Neuronal stem cell (in vitro differentiated cells): ENCODE measurements at regions not wholly inside any gene's neighbourhood (a gene's known extent, or its start where the extent isn't known, plus 50 kb on each side); places are given as distances from the start of the nearest gene placed in this dataset.

Source experiments
- DNase-seq: peaks from one replicate; pipeline ENCODE4 v3.0.0-alpha.2; 2013; ENCODE audit warnings: low spot score
- H2AFZ ChIP-seq: one replicate; pipeline ENCODE4 v1.6.1; 2013; ENCODE audit warnings: mild to moderate bottlenecking, low read length, inconsistent platforms
- H2AK5ac ChIP-seq: 2 replicates; pipeline ENCODE4 v1.6.1; 2013; ENCODE audit warnings: low read depth, mild to moderate bottlenecking, inconsistent platforms, low read length, moderate library complexity, mixed read lengths
- H2BK120ac ChIP-seq: 2 replicates; pipeline ENCODE4 v1.6.1; 2013; ENCODE audit warnings: low read depth, mild to moderate bottlenecking, inconsistent platforms, low read length, moderate library complexity, mixed read lengths
- H2BK12ac ChIP-seq: one replicate; pipeline ENCODE4 v1.6.1; 2013; ENCODE audit warnings: low read length, inconsistent platforms
- H2BK15ac ChIP-seq: 2 replicates; pipeline ENCODE4 v1.6.1; 2013; ENCODE audit warnings: mild to moderate bottlenecking, low read length, inconsistent platforms, mixed read lengths
- H2BK5ac ChIP-seq: one replicate; pipeline ENCODE4 v1.6.1; 2013; ENCODE audit warnings: inconsistent platforms, mild to moderate bottlenecking, low read length, moderate library complexity
- H3K14ac ChIP-seq: one replicate; pipeline ENCODE4 v1.6.1; 2013; ENCODE audit warnings: low read length, inconsistent platforms
- H3K18ac ChIP-seq: 2 replicates; pipeline ENCODE4 v1.6.1; 2013; ENCODE audit warnings: low read length, inconsistent platforms
- H3K23ac ChIP-seq: 2 replicates; pipeline ENCODE4 v1.6.1; 2013; ENCODE audit warnings: low read depth, mild to moderate bottlenecking, mixed read lengths, low read length, inconsistent platforms; ENCODE audit not compliant: poor library complexity
- H3K27ac ChIP-seq: replicated peaks from 3 replicates; pipeline ENCODE4 v1.5.1; 2013; ENCODE audit warnings: low read length, inconsistent platforms
- H3K27me3 ChIP-seq, 3 experiments: 2 replicates each; pipeline ENCODE4 v1.6.1; 2013; ENCODE audit warnings: low read length in 3 of 3, mild to moderate bottlenecking in 2 of 3, inconsistent platforms in 1 of 3, low read depth in 1 of 3, mixed read lengths in 1 of 3, moderate library complexity in 1 of 3; ENCODE audit not compliant: control insufficient read depth in 3 of 3, insufficient read depth in 3 of 3
- H3K36me3 ChIP-seq, 2 donors: replicated peaks in 1 of 2; 2 replicates each; pipeline ENCODE4 v1.6.1; 2013; ENCODE audit warnings: low read length in 2 of 2; ENCODE audit not compliant: control insufficient read depth in 2 of 2, insufficient read depth in 2 of 2
- H3K4ac ChIP-seq: 2 replicates; pipeline ENCODE4 v1.6.1; 2013; ENCODE audit warnings: inconsistent platforms, mild to moderate bottlenecking, low read length, moderate library complexity
- H3K4me1 ChIP-seq, 2 donors: 1 replicate in 1 of 2; 2 replicates in 1 of 2; pipeline ENCODE4 v1.6.1; 2013; ENCODE audit warnings: low read length in 2 of 2, low read depth in 1 of 2; ENCODE audit not compliant: control insufficient read depth in 2 of 2, insufficient read depth in 1 of 2
- H3K4me2 ChIP-seq: one replicate; pipeline ENCODE4 v1.6.1; 2013; ENCODE audit warnings: mild to moderate bottlenecking, low read length, inconsistent platforms; ENCODE audit not compliant: insufficient read depth, poor library complexity, severe bottlenecking
- H3K4me3 ChIP-seq, 2 donors: 2 replicates each; pipeline ENCODE4 v1.5.1; 2013; ENCODE audit warnings: low read length in 2 of 2, mild to moderate bottlenecking in 2 of 2, inconsistent platforms in 1 of 2, moderate library complexity in 1 of 2
- H3K79me1 ChIP-seq: one replicate; pipeline ENCODE4 v1.6.1; 2013; ENCODE audit warnings: low read depth, mild to moderate bottlenecking, inconsistent platforms, low read length, moderate library complexity
- H3K9ac ChIP-seq: one replicate; pipeline ENCODE4 v1.6.1; 2013; ENCODE audit warnings: mild to moderate bottlenecking, low read depth, low read length, inconsistent platforms; ENCODE audit not compliant: poor library complexity
- H3K9me3 ChIP-seq, 2 donors: replicated peaks in 1 of 2; 2 replicates each; pipeline versions ENCODE3 to v1.6.1; 2013; ENCODE audit warnings: low read length in 2 of 2, mild to moderate bottlenecking in 2 of 2, inconsistent platforms in 1 of 2, low read depth in 1 of 2, mixed read lengths in 1 of 2, moderate library complexity in 1 of 2; ENCODE audit not compliant: control insufficient read depth in 2 of 2, insufficient read depth in 1 of 2
- H4K8ac ChIP-seq: one replicate; pipeline ENCODE4 v1.6.1; 2013; ENCODE audit warnings: low read depth, mild to moderate bottlenecking, inconsistent platforms, low read length, moderate library complexity
- H4K91ac ChIP-seq: one replicate; pipeline ENCODE4 v1.6.1; 2013; ENCODE audit warnings: low read length, low read depth, mild to moderate bottlenecking, inconsistent platforms; ENCODE audit not compliant: poor library complexity
- WGBS, 2 donors: extraction: QIAGEN DNeasy Blood & Tissue Kit; methylation state at CpG; one replicate each; pipeline ENCODE4 v1.1.7; 2013; ENCODE audit warnings: missing lambda C conversion rate in 2 of 2, mixed read lengths in 1 of 2; ENCODE audit not compliant: insufficient read length in 2 of 2, insufficient replicate concordance in 1 of 2; ENCODE audit errors: extremely low coverage in 2 of 2; 5-methylcytosine and 5-hydroxymethylcytosine counted together

DNA sequence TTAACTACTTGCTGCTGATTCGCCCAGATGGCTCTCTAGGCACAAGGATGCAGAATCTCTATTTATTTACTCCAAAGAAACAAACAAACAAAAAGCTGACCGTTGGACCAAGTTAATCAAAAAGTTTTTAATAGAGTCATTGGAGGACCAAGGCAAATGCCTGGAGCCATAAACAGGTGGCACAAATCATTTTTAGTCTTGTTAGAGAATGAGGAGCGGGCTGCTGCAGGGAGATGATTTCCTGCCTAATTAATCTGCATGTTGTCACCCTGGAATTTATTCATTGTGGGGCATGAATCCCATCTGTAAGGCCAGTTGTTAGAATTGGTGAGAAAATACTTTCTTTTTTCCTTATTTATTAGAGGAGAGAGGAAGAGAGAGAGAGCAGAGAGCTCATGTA is 147.4 kb upstream of the GATB start:
- no peak overlapping the region for H3K4me2 ChIP-seq
- no CpG with 5 or more reads among the region's 3 CpGs for WGBS, 2 donors

DNA sequence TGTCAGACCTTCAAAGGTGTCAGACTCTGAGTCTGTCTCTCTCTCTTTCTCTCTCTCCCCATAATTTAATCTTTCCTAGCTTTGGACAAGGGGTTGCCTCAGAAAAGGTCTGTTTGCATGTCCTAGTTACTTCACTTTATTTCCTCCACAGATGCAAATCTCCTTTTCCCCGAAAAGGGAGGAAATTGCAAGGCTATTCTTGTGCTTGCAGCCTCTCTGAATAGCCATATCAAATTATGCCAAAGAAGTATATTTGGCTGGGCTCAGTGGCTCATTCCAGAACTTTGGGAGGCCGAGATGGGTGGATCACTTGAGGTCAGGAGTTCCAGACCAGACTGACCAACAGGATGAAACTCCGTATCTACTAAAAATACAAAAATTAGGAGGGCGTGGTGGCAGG is 145.6 kb upstream of the GATB start:
- no peak overlapping the region for H3K4ac ChIP-seq
- H3K14ac ChIP-seq = no peak overlapping the region
- H2AK5ac ChIP-seq = no peak overlapping the region
- no peak overlapping the region for H3K4me3 ChIP-seq
- H2BK15ac ChIP-seq = no peak overlapping the region
- no peak overlapping the region for H4K91ac ChIP-seq
- H3K4me1 ChIP-seq = peaks cover 0 to 3% of the 10 kb centered on the region in 2 donors
- H3K36me3 ChIP-seq = no peaks in the 10 kb centered on the region
- H3K23ac ChIP-seq = no peak overlapping the region
- DNase-seq = no peak
- H2AFZ ChIP-seq = no peak overlapping the region
- H2BK120ac ChIP-seq = no peak overlapping the region
- H3K9ac ChIP-seq = no peak overlapping the region
- no peaks in the 10 kb centered on the region for H3K9me3 ChIP-seq
- WGBS, 2 donors = no CpG with 5 or more reads among the region's 4 CpGs
- no peak overlapping the region for H2BK12ac ChIP-seq
- no peaks in the 10 kb centered on the region for H3K27me3 ChIP-seq
- no peak overlapping the region for H2BK5ac ChIP-seq
- H3K18ac ChIP-seq = no peak overlapping the region
- no peak overlapping the region for H3K4me2 ChIP-seq
- H4K8ac ChIP-seq = no peak overlapping the region
- no peak overlapping the region for H3K27ac ChIP-seq
- H3K79me1 ChIP-seq = no peaks in the 10 kb centered on the region

More for the DNA sequence above, 147.4 kb upstream of the GATB start:
- no peaks in the 10 kb centered on the region for H3K27me3 ChIP-seq
- no peaks in the 10 kb centered on the region for H3K36me3 ChIP-seq
- H3K4ac ChIP-seq = no peak overlapping the region
- H3K9me3 ChIP-seq = no peaks in the 10 kb centered on the region
- H2BK12ac ChIP-seq = no peak overlapping the region
- no peak overlapping the region for H2BK120ac ChIP-seq
- DNase-seq = no peak
- H3K9ac ChIP-seq = no peak overlapping the region
- no peak overlapping the region for H2AFZ ChIP-seq
- no peak overlapping the region for H2BK15ac ChIP-seq
- no peak overlapping the region for H4K8ac ChIP-seq
- no peak overlapping the region for H3K14ac ChIP-seq
- no peak overlapping the region for H3K18ac ChIP-seq
- H4K91ac ChIP-seq = no peak overlapping the region
- no peak overlapping the region for H3K23ac ChIP-seq
- no peak overlapping the region for H3K27ac ChIP-seq
- H3K79me1 ChIP-seq = no peaks in the 10 kb centered on the region
- H2BK5ac ChIP-seq = no peak overlapping the region
- no peak overlapping the region for H2AK5ac ChIP-seq
- H3K4me1 ChIP-seq = peaks cover 0 to 9% of the 10 kb centered on the region in 2 donors
- H3K4me3 ChIP-seq = no peak overlapping the region

- Histone ChIP-seq H3K18ac (no peak overlapping the region), H3K4me3 (no peak overlapping the region), H2BK15ac (no peak overlapping the region), H3K4me1 (peaks cover 0 to 3% of the 10 kb centered on the region in 2 donors), H2AFZ (no peak overlapping the region), H2BK120ac (no peak overlapping the region), H3K23ac (no peak overlapping the region), H3K36me3 (no peaks in the 10 kb centered on the region), H3K9me3 (no peaks in the 10 kb centered on the region), H2AK5ac (no peak overlapping the region), H3K4ac (no peak overlapping the region), H3K27me3 (no peaks in the 10 kb centered on the region), H4K91ac (no peak overlapping the region), H4K8ac (no peak overlapping the region), H2BK5ac (no peak overlapping the region), H2BK12ac (no peak overlapping the region), H3K9ac (no peak overlapping the region), H3K27ac (no peak overlapping the region), H3K4me2 (no peak overlapping the region), H3K79me1 (no peaks in the 10 kb centered on the region), H3K14ac (no peak overlapping the region)
- DNase-seq = no peak
- WGBS, 2 donors = no CpG with 5 or more reads among the region's 1 CpG
These were observed 144.4 kb upstream of the GATB start for GRCh38 chr4:151905197-151905596.

DNA sequence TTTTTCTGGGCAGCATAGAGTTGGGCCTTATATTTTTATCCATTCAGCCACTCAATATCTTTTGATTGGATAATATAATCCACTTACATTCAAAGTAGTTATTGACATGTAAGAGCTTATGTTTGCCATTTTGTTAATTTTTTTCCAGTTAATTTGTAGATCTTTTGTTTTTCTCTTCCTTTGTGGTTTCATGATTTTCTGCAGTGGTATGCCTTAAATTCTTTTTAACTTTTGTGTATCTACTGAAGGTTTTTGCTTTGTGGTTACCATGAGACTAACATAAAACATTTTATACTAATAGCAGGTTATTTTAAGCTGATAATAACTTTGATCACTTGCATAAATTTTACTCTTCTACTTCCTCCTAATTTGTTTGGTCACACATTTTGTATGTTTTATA is 140.8 kb upstream of the GATB start:
- no peak overlapping the region for H2BK12ac ChIP-seq
- no peak overlapping the region for H2AFZ ChIP-seq
- no peak overlapping the region for H3K23ac ChIP-seq
- H2BK120ac ChIP-seq = no peak overlapping the region
- no peaks in the 10 kb centered on the region for H3K79me1 ChIP-seq
- no peak overlapping the region for H3K4me3 ChIP-seq
- H3K4me1 ChIP-seq = no peaks in the 10 kb centered on the region
- no peak overlapping the region for H3K4me2 ChIP-seq
- no peak overlapping the region for H2BK5ac ChIP-seq
- H4K91ac ChIP-seq = no peak overlapping the region
- no peak overlapping the region for H3K4ac ChIP-seq
- no peak overlapping the region for H3K27ac ChIP-seq
- no peak overlapping the region for H3K18ac ChIP-seq
- H2BK15ac ChIP-seq = no peak overlapping the region
- H3K9me3 ChIP-seq = peaks cover 0 to 1% of the 10 kb centered on the region in 2 donors
- H3K9ac ChIP-seq = no peak overlapping the region
- no peak overlapping the region for H3K14ac ChIP-seq
- H4K8ac ChIP-seq = no peak overlapping the region
- no peaks in the 10 kb centered on the region for H3K36me3 ChIP-seq
- no peaks in the 10 kb centered on the region for H3K27me3 ChIP-seq
- no peak overlapping the region for H2AK5ac ChIP-seq
- DNase-seq = no peak
